CD4-positive, CD25-positive, alpha-beta regulatory T cell (primary cell): ENCODE measurements at regions not wholly inside any gene's neighbourhood (a gene's known extent, or its start where the extent isn't known, plus 50 kb on each side); places are given as distances from the start of the nearest gene placed in this dataset.

Experiments
- ATAC-seq, 2 donors: fragments of 150-1000 bp; cut with Tn5 transposase; one replicate each; pipeline ENCODE4 v1.10.0; 2021; ENCODE audit warnings: low read depth in 2 of 2, moderate number of reproducible peaks in 2 of 2, moderate library complexity in 1 of 2
- DNase-seq, 3 donors: peaks; one replicate each; pipeline versions ENCODE4 v3.0.0 to v3.0.0-alpha.2; 2012 to 2022; ENCODE audit warnings: mixed read lengths in 1 of 3
- H3K27ac ChIP-seq: one replicate; pipeline ENCODE4 v1.7.0; 2013; ENCODE audit warnings: mild to moderate bottlenecking, low read length; ENCODE audit not compliant: insufficient read depth, poor library complexity, severe bottlenecking
- H3K27me3 ChIP-seq: one replicate; pipeline ENCODE4 v1.7.0; 2013; ENCODE audit warnings: low read length; ENCODE audit not compliant: control insufficient read depth, insufficient read depth
- H3K36me3 ChIP-seq: one replicate; pipeline ENCODE4 v1.7.0; 2013; ENCODE audit warnings: mild to moderate bottlenecking, low read length, moderate library complexity; ENCODE audit not compliant: control insufficient read depth, insufficient read depth
- H3K4me1 ChIP-seq: 2 replicates; pipeline ENCODE4 v1.7.0; 2013; ENCODE audit warnings: mild to moderate bottlenecking, low read length; ENCODE audit not compliant: insufficient read depth, control insufficient read depth, poor library complexity, severe bottlenecking
- H3K4me3 ChIP-seq: one replicate; pipeline ENCODE4 v1.7.0; 2013; ENCODE audit warnings: low read depth, mild to moderate bottlenecking, low read length, moderate library complexity
- H3K9me3 ChIP-seq, 2 experiments: 1 replicate in 1 of 2; 2 replicates in 1 of 2; pipeline ENCODE4 v1.7.0; 2013; ENCODE audit warnings: low read length in 2 of 2, mild to moderate bottlenecking in 1 of 2, moderate library complexity in 1 of 2; ENCODE audit not compliant: control insufficient read depth in 2 of 2
- H3K27ac Mint-ChIP-seq, 3 donors: one replicate each; pipeline ENCODE4 v1.8.0; 2020 to 2022; ENCODE audit warnings: mild to moderate bottlenecking in 3 of 3, mixed read lengths in 3 of 3, moderate library complexity in 2 of 3
- H3K27me3 Mint-ChIP-seq: one replicate; pipeline ENCODE4 v1.8.0; 2022; ENCODE audit warnings: mild to moderate bottlenecking, mixed read lengths
- H3K36me3 Mint-ChIP-seq: one replicate; pipeline ENCODE4 v1.8.0; 2020; ENCODE audit warnings: mixed read lengths
- H3K4me1 Mint-ChIP-seq, 4 donors: one replicate each; pipeline ENCODE4 v1.8.0; 2020 to 2022; ENCODE audit warnings: mixed read lengths in 4 of 4, mild to moderate bottlenecking in 1 of 4
- H3K4me3 Mint-ChIP-seq, 4 donors: one replicate each; pipeline ENCODE4 v1.8.0; 2020 to 2022; ENCODE audit warnings: mild to moderate bottlenecking in 4 of 4, mixed read lengths in 4 of 4, moderate library complexity in 3 of 4
- H3K9me3 Mint-ChIP-seq, 7 donors: one replicate each; pipeline ENCODE4 v1.8.0; 2020 to 2022; ENCODE audit warnings: mixed read lengths in 7 of 7, mild to moderate bottlenecking in 3 of 7, moderate library complexity in 2 of 7

GRCh38 chr3:28130836-28131235 lies 110.6 kb upstream of the CMC1 start:
- H3K27ac Mint-ChIP-seq, result no peak overlapping the region

DNA sequence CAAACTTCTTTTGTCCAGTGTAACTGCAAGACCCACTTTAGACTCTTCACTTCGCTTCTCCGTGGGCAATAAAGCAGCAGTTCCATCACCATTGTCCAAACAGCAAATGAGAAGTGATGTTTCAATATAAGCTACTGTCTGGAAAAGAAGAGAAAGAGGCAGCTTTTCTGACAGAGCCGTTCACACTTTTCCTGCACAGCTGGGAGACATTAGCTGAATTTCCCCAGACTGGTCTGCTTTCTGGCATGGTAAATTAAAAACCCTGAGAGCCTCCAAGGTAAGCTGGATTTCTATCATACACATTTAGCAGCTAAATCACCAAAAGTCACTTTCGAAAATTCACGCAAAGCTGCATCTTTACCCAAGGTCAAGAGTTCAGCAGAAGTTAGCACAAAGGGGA lies 108.5 kb upstream of the CMC1 start:
- Histone ChIP-seq H3K9me3 (no peaks in the 10 kb centered on the region), H3K4me1 (no peaks in the 10 kb centered on the region), H3K4me3 (no peak overlapping the region), H3K27ac (no peak overlapping the region), H3K36me3 (no peaks in the 10 kb centered on the region), H3K27me3 (peaks cover 6% of the 10 kb centered on the region)
- Mint-ChIP-seq H3K27me3 (peaks cover 16% of the 10 kb centered on the region), H3K36me3 (no peaks in the 10 kb centered on the region), H3K27ac (no peak overlapping the region), H3K4me3 (no peak overlapping the region), H3K9me3 (peaks cover 0 to 1% (median 0%) of the 10 kb centered on the region in 7 donors), H3K4me1 (no peaks in the 10 kb centered on the region)
- DNase-seq (no peak), ATAC-seq (no peak)

More at GRCh38 chr3:28130836-28131235, 110.6 kb upstream of the CMC1 start:
- H3K36me3 ChIP-seq, result no peaks in the 10 kb centered on the region
- Mint-ChIP-seq H3K4me3 (no peak overlapping the region), H3K9me3 (no peaks in the 10 kb centered on the region), H3K36me3 (no peaks in the 10 kb centered on the region), H3K4me1 (no peaks in the 10 kb centered on the region), H3K27me3 (peaks cover 1% of the 10 kb centered on the region)
- ATAC-seq, result no peak
- no peaks in the 10 kb centered on the region for H3K4me1 ChIP-seq
- H3K27ac ChIP-seq, result no peak overlapping the region
- peaks cover 4% of the 10 kb centered on the region for H3K27me3 ChIP-seq
- H3K4me3 ChIP-seq, result no peak overlapping the region
- DNase-seq, result no peak
- no peaks in the 10 kb centered on the region for H3K9me3 ChIP-seq

GRCh38 chr3:28134198-28134597 lies 107.2 kb upstream of the CMC1 start:
- no peak overlapping the region for H3K4me3 Mint-ChIP-seq
- Histone ChIP-seq H3K4me1 (no peaks in the 10 kb centered on the region), H3K4me3 (no peak overlapping the region), H3K27me3 (peaks cover 8% of the 10 kb centered on the region), H3K36me3 (no peaks in the 10 kb centered on the region), H3K9me3 (no peaks in the 10 kb centered on the region), H3K27ac (no peak overlapping the region)
- H3K9me3 Mint-ChIP-seq, result peaks cover 0 to 1% (median 0%) of the 10 kb centered on the region in 7 donors
- H3K27ac Mint-ChIP-seq, result no peak overlapping the region
- peaks cover 16% of the 10 kb centered on the region for H3K27me3 Mint-ChIP-seq
- ATAC-seq, result no peak
- no peak for DNase-seq
- no peaks in the 10 kb centered on the region for H3K4me1 Mint-ChIP-seq
- no peaks in the 10 kb centered on the region for H3K36me3 Mint-ChIP-seq

DNA sequence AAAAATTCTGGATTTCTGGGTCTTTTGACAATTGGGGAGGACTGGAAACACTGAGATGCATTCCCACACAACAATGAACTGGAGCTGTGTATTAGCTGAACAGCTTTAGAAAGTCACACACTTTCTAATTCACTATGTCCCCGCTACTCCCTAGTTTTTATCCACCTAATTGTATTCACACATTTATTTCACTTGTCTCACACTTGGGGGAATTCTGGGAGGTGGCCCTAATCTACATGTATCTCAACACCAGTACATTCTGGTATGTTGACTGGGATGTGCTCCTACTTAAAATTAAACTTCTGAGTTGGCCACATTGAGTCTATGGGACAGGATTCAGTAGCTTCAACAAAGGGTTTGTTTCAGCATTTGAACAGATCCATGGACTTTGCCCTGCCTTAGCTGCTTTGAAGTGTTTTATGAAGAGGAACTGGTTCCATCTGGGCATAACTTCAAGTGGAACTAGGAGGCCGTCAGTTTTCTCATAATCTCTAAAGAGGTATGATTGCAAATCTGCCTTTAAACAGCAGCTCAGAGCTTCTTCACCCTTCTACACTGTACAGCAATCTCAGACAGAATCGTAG lies 106.5 kb upstream of the CMC1 start:
- Histone ChIP-seq H3K36me3 (no peaks in the 10 kb centered on the region), H3K4me3 (no peak overlapping the region), H3K4me1 (no peaks in the 10 kb centered on the region), H3K9me3 (no peaks in the 10 kb centered on the region), H3K27ac (no peak overlapping the region), H3K27me3 (peaks cover 8% of the 10 kb centered on the region)
- DNase-seq (no peak), ATAC-seq (no peak)
- Mint-ChIP-seq H3K27me3 (peaks cover 16% of the 10 kb centered on the region), H3K4me1 (no peaks in the 10 kb centered on the region), H3K36me3 (no peaks in the 10 kb centered on the region), H3K4me3 (no peak overlapping the region), H3K9me3 (peaks cover 0 to 1% (median 0%) of the 10 kb centered on the region in 7 donors), H3K27ac (no peak overlapping the region)

GRCh38 chr3:28136607-28137216 lies 104.7 kb upstream of the CMC1 start:
- H3K4me3 ChIP-seq, result no peak overlapping the region
- Mint-ChIP-seq H3K9me3 (peaks cover 0 to 1% (median 0%) of the 10 kb centered on the region in 7 donors), H3K4me3 (no peak overlapping the region), H3K27ac (no peak overlapping the region), H3K36me3 (no peaks in the 10 kb centered on the region), H3K4me1 (no peaks in the 10 kb centered on the region), H3K27me3 (peaks cover 16% of the 10 kb centered on the region)
- no peaks in the 10 kb centered on the region for H3K36me3 ChIP-seq
- DNase-seq (no peak), ATAC-seq (no peak)
- H3K27me3 ChIP-seq, result peaks cover 6% of the 10 kb centered on the region
- no peaks in the 10 kb centered on the region for H3K4me1 ChIP-seq
- H3K9me3 ChIP-seq, result no peaks in the 10 kb centered on the region
- no peak overlapping the region for H3K27ac ChIP-seq

- Mint-ChIP-seq H3K9me3 (peaks cover 0 to 1% (median 0%) of the 10 kb centered on the region in 7 donors), H3K36me3 (no peaks in the 10 kb centered on the region)
- no peak for ATAC-seq
Observed at GRCh38 chr3:28138043-28138610, 103.3 kb upstream of the CMC1 start.

GRCh38 chr3:28139288-28139687 lies 102.1 kb upstream of the CMC1 start:
- H3K4me3 ChIP-seq, result no peak overlapping the region
- H3K36me3 ChIP-seq, result no peaks in the 10 kb centered on the region
- no peaks in the 10 kb centered on the region for H3K9me3 ChIP-seq
- peaks cover 16% of the 10 kb centered on the region for H3K27me3 Mint-ChIP-seq
- peaks cover 0 to 1% (median 0%) of the 10 kb centered on the region in 7 donors for H3K9me3 Mint-ChIP-seq
- DNase-seq, result no peak
- no peak overlapping the region for H3K4me3 Mint-ChIP-seq
- peaks cover 6% of the 10 kb centered on the region for H3K27me3 ChIP-seq
- ATAC-seq, result no peak
- no peak overlapping the region for H3K27ac ChIP-seq
- no peaks in the 10 kb centered on the region for H3K36me3 Mint-ChIP-seq
- peaks cover 0 to 3% (median 0%) of the 10 kb centered on the region in 4 donors for H3K4me1 Mint-ChIP-seq
- no peaks in the 10 kb centered on the region for H3K4me1 ChIP-seq
- H3K27ac Mint-ChIP-seq, result no peak overlapping the region

More at GRCh38 chr3:28138043-28138610, 103.3 kb upstream of the CMC1 start:
- Histone ChIP-seq H3K9me3 (no peaks in the 10 kb centered on the region), H3K36me3 (no peaks in the 10 kb centered on the region), H3K4me1 (no peaks in the 10 kb centered on the region), H3K27ac (no peak overlapping the region), H3K27me3 (peaks cover 6% of the 10 kb centered on the region), H3K4me3 (no peak overlapping the region)
- DNase-seq, result no peak
- no peak overlapping the region for H3K4me3 Mint-ChIP-seq
- H3K4me1 Mint-ChIP-seq, result peaks cover 0 to 3% (median 0%) of the 10 kb centered on the region in 4 donors
- H3K27me3 Mint-ChIP-seq, result peaks cover 16% of the 10 kb centered on the region
- no peak overlapping the region for H3K27ac Mint-ChIP-seq
